Ovary (tissue), 3 donors: ENCODE measurements at regions not wholly inside any gene's neighbourhood (a gene's known extent, or its start where the extent isn't known, plus 50 kb on each side); places are given as distances from the start of the nearest gene placed in this dataset.
"Not testable (repeated sequence)": the region's sequence is repeated elsewhere in the genome, so short reads cannot be mapped to it uniquely, and the experiment has no call there.

Experiments used
- POLR2A ChIP-seq: fragments of 450-650 bp; IDR thresholded peaks from one replicate; pipeline ENCODE4 v1.6.1; 2017; ENCODE audit warnings: antibody characterized with exemption, mild to moderate bottlenecking, moderate library complexity
- TF ChIP-seq, protein P1 (sequence below), 3 donors: fragments of 450-650 bp in 2 of 3; fragments of 200-600 bp in 1 of 3; IDR thresholded peaks; one replicate each; pipeline versions ENCODE4 v1.5.1 to v1.8.0; 2016 to 2022; ENCODE audit warnings: antibody characterized with exemption in 3 of 3, mild to moderate bottlenecking in 1 of 3
- donor health status: DM: no; HTN: no; CAD: no.

DNA sequence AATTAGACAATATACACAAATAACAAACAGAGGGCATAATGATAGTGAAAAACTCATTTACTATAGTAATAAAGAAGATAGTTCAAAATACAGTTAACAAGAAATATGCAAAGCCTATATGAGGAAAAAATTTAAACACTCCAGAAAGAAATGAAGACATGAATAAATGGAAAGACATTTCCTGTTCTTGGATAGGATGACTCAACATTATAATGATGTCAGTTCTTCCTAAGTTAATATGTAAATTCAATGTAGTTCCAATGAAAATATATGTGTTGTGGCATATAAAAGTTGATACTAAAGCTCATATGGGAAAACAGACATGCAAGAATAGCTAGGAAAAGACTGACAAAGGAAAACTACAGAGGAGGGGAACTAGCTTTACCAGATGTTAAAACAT, 63.5 kb downstream of the SYT15B start:
- TF ChIP-seq, protein P1, sequence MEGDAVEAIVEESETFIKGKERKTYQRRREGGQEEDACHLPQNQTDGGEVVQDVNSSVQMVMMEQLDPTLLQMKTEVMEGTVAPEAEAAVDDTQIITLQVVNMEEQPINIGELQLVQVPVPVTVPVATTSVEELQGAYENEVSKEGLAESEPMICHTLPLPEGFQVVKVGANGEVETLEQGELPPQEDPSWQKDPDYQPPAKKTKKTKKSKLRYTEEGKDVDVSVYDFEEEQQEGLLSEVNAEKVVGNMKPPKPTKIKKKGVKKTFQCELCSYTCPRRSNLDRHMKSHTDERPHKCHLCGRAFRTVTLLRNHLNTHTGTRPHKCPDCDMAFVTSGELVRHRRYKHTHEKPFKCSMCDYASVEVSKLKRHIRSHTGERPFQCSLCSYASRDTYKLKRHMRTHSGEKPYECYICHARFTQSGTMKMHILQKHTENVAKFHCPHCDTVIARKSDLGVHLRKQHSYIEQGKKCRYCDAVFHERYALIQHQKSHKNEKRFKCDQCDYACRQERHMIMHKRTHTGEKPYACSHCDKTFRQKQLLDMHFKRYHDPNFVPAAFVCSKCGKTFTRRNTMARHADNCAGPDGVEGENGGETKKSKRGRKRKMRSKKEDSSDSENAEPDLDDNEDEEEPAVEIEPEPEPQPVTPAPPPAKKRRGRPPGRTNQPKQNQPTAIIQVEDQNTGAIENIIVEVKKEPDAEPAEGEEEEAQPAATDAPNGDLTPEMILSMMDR (IDR thresholded peaks at IDR 0.05): not testable (repeated sequence)
- not testable (repeated sequence) for TF ChIP-seq POLR2A
